ENCODE measurements at regions not wholly inside any gene's neighbourhood (a gene's known extent, or its start where the extent isn't known, plus 50 kb on each side); places are given as distances from the start of the nearest gene placed in this dataset.
"Not testable (repeated sequence)": the region's sequence is repeated elsewhere in the genome, so short reads cannot be mapped to it uniquely, and the experiment has no call there.

GRCh38 chr2:173523497-173523896 lies 168.8 kb downstream of the CDCA7 start:
- DNase-seq (no peak), ATAC-seq (peak in 2 of 4 donors; percentile 21 to 54)
- WGBS (ENCODE audit: insufficient coverage, low coverage, low lambda C conversion rate, missing lambda C conversion rate): 3% methylated on average over 4 of the region's 4 CpGs
- no peaks in the 10 kb centered on the region for H3K9me3 ChIP-seq
- TF ChIP-seq CTCF (IDR thresholded peaks at IDR 0.05) (no peak), POLR2A (IDR thresholded peaks at IDR 0.05) (no peak)
- H3K4me3 ChIP-seq: no peak overlapping the region
- intact Hi-C loops (cut with DNase I): no loop called here
- H3K4me1 ChIP-seq: no peaks in the 10 kb centered on the region
- no peaks in the 10 kb centered on the region for H3K27me3 ChIP-seq
- no peak overlapping the region for H3K27ac ChIP-seq
- no peaks in the 10 kb centered on the region for H3K36me3 ChIP-seq

GRCh38 chr2:173524256-173524955 lies 169.7 kb downstream of the CDCA7 start:
- no peak overlapping the region for H3K27ac ChIP-seq
- WGBS (ENCODE audit: insufficient coverage, low coverage, low lambda C conversion rate, missing lambda C conversion rate): 72% methylated on average over 7 of the region's 7 CpGs
- H3K36me3 ChIP-seq: no peaks in the 10 kb centered on the region
- no peaks in the 10 kb centered on the region for H3K9me3 ChIP-seq
- ATAC-seq (peak in 1 of 4 donors; percentile 54), DNase-seq (no peak)
- no peak overlapping the region for H3K4me3 ChIP-seq
- intact Hi-C loops (cut with DNase I): no loop called here
- H3K27me3 ChIP-seq: no peaks in the 10 kb centered on the region
- TF ChIP-seq POLR2A (IDR thresholded peaks at IDR 0.05) (no peak), CTCF (IDR thresholded peaks at IDR 0.05) (no peak)
- H3K4me1 ChIP-seq: no peaks in the 10 kb centered on the region

GRCh38 chr2:173532732-173533531 lies 178.3 kb downstream of the CDCA7 start:
- ATAC-seq; H3K4me3 ChIP-seq; H3K4me1 ChIP-seq; DNase-seq; H3K9me3 ChIP-seq; H3K36me3 ChIP-seq; H3K27ac ChIP-seq; intact Hi-C loops (cut with DNase I); H3K27me3 ChIP-seq: not testable (repeated sequence)
- 57% methylated on average over 3 of the region's 32 CpGs for WGBS (ENCODE audit: insufficient coverage, low coverage, low lambda C conversion rate, missing lambda C conversion rate)

- DNase-seq (peak in 1 of 3 donors; percentile 32), ATAC-seq (peak in 2 of 4 donors; percentile 32 to 71)
- no peaks in the 10 kb centered on the region for H3K27me3 ChIP-seq
- 38% methylated on average over 2 of the region's 2 CpGs for WGBS (ENCODE audit: insufficient coverage, low coverage, low lambda C conversion rate, missing lambda C conversion rate)
- intact Hi-C loops (cut with DNase I): no loop called here
- no peaks in the 10 kb centered on the region for H3K9me3 ChIP-seq
- H3K4me1 ChIP-seq: no peaks in the 10 kb centered on the region
- TF ChIP-seq POLR2A (IDR thresholded peaks at IDR 0.05) (no peak), CTCF (IDR thresholded peaks at IDR 0.05) (no peak)
- no peak overlapping the region for H3K4me3 ChIP-seq
- H3K27ac ChIP-seq: no peak overlapping the region
- H3K36me3 ChIP-seq: no peaks in the 10 kb centered on the region
These were observed 183.0 kb downstream of the CDCA7 start for GRCh38 chr2:173537694-173538093.

- Histone ChIP-seq H3K9me3 (no peaks in the 10 kb centered on the region), H3K27ac (no peak overlapping the region), H3K4me1 (no peaks in the 10 kb centered on the region), H3K27me3 (no peaks in the 10 kb centered on the region), H3K4me3 (no peak overlapping the region), H3K36me3 (no peaks in the 10 kb centered on the region)
- intact Hi-C loops (cut with DNase I): no loop called here
- ATAC-seq: no peak
- DNase-seq: no peak
- WGBS (ENCODE audit: insufficient coverage, low coverage, low lambda C conversion rate, missing lambda C conversion rate): 94% methylated on average over 2 of the region's 2 CpGs
- TF ChIP-seq CTCF (IDR thresholded peaks at IDR 0.05) (no peak), POLR2A (IDR thresholded peaks at IDR 0.05) (no peak)
These were observed 184.9 kb downstream of the CDCA7 start for GRCh38 chr2:173539615-173540014.

All from right lobe of liver (tissue), 6 donors.